CD4-positive, alpha-beta memory T cell (primary cell): ENCODE measurements at regions not wholly inside any gene's neighbourhood (a gene's known extent, or its start where the extent isn't known, plus 50 kb on each side); places are given as distances from the start of the nearest gene placed in this dataset.

Experiments
- CTCF ChIA-PET: fragments of 350-600 bp; sonication (Branson Sonifier 250); formaldehyde crosslinking; loops from one replicate; lab custom pipeline; 2021; ENCODE audit warnings: inconsistent platforms; ENCODE audit not compliant: partially characterized antibody; lab: Charles Lee
- POLR2A ChIA-PET: fragments of 350-600 bp; sonication (Branson Sonifier 250); formaldehyde crosslinking; loops from one replicate; lab custom pipeline; 2021; ENCODE audit not compliant: partially characterized antibody; lab: Charles Lee
- DNase-seq, 5 donors: peaks; one replicate each; pipeline versions ENCODE4 v3.0.0 to v3.0.0-alpha.2; 2020 to 2022; ENCODE audit warnings: mixed read lengths in 1 of 5
- H3K27ac ChIP-seq: one replicate; pipeline ENCODE4 v1.7.0; 2013; ENCODE audit warnings: low read depth, low read length
- H3K27me3 ChIP-seq: 2 replicates; pipeline ENCODE4 v1.7.0; 2013; ENCODE audit warnings: mild to moderate bottlenecking, low read length, moderate library complexity; ENCODE audit not compliant: insufficient read depth
- H3K36me3 ChIP-seq: 2 replicates; pipeline ENCODE4 v1.7.0; 2013; ENCODE audit warnings: mild to moderate bottlenecking, low read length, moderate library complexity; ENCODE audit not compliant: insufficient read depth
- H3K4me1 ChIP-seq: 2 replicates; pipeline ENCODE4 v1.7.0; 2013; ENCODE audit warnings: mild to moderate bottlenecking, low read length, moderate library complexity; ENCODE audit not compliant: insufficient read depth
- H3K4me3 ChIP-seq, 2 donors: one replicate each; pipeline ENCODE4 v1.7.0; 2013; ENCODE audit warnings: low read length in 2 of 2, mild to moderate bottlenecking in 1 of 2
- H3K9me3 ChIP-seq, 2 donors: one replicate each; pipeline ENCODE4 v1.7.0; 2013; ENCODE audit warnings: low read length in 2 of 2, control low read depth in 1 of 2; ENCODE audit not compliant: control insufficient read depth in 1 of 2
- H3K27ac Mint-ChIP-seq, 7 donors: one replicate each; pipeline ENCODE4 v1.8.0; 2020 to 2021; ENCODE audit warnings: mixed read lengths in 7 of 7, mild to moderate bottlenecking in 6 of 7, inconsistent platforms in 3 of 7, moderate library complexity in 3 of 7
- H3K27me3 Mint-ChIP-seq, 2 donors: one replicate each; pipeline ENCODE4 v1.8.0; 2020 to 2021; ENCODE audit warnings: mixed read lengths in 2 of 2
- H3K36me3 Mint-ChIP-seq, 2 donors: one replicate each; pipeline ENCODE4 v1.8.0; 2020 to 2021; ENCODE audit warnings: mixed read lengths in 2 of 2, inconsistent platforms in 1 of 2, mild to moderate bottlenecking in 1 of 2
- H3K4me1 Mint-ChIP-seq, 4 donors: one replicate each; pipeline ENCODE4 v1.8.0; 2020 to 2021; ENCODE audit warnings: mixed read lengths in 4 of 4, mild to moderate bottlenecking in 1 of 4
- H3K4me3 Mint-ChIP-seq, 8 donors: one replicate each; pipeline ENCODE4 v1.8.0; 2020 to 2021; ENCODE audit warnings: mixed read lengths in 8 of 8, mild to moderate bottlenecking in 7 of 8, moderate library complexity in 6 of 8, inconsistent platforms in 3 of 8
- H3K9me3 Mint-ChIP-seq, 8 donors: one replicate each; pipeline ENCODE4 v1.8.0; 2020 to 2021; ENCODE audit warnings: mixed read lengths in 8 of 8, mild to moderate bottlenecking in 5 of 8, inconsistent platforms in 3 of 8, moderate library complexity in 1 of 8
- intact Hi-C: fragments of 100-400 bp; cut with micrococcal nuclease; formaldehyde crosslinking; loops from one replicate; pipeline ENCODE4 v1.15.1; 2023

DNA sequence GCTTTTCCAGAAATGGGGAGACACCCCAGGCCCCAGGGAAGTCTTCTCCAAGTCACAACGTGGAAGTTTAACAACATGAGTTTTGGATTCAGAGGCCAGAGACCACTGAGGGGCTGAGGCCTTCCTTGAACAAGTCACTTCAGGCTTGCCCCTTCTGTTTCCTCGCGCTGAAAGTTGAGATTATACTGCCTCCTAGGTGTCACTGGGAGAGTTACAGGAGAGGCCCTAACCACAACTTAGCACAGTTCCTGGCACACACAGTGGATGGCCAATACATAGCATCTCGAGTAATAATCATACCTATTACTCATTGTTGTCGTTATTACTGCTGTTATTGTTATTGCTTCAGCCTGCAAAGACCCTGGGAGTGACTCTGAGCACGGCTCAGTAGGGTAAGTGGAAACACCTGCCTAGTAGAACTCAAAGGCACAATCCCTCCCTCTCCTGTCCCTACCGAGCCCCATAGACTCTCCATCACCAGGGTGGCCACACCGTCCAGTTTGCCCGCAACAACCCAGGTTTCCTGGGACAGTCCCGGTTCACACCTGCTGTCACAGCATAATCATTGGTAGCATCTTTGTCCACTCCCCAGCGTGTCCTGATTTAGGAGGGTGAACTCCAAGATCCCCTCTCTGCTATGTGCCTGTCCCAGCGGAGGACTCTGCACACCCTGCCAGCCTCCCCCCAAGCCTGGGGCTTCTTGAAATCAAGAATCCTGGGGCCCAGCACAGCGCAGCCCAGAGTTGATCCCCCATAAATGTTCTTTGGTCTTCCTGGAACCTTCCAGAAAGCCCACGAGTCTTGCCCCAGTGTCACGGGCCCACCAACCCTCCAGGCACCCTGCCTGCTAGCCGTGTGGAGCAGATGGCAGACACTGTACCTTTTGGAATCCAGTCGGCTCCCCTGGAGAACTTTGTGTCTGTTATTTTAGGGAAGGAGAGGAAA lies 85.0 kb downstream of the SYNE3 start:
- H3K36me3 ChIP-seq, result peaks cover 54% of the 10 kb centered on the region
- DNase-seq, result no peak
- no peaks in the 10 kb centered on the region for H3K9me3 Mint-ChIP-seq
- intact Hi-C loops, result no loop called here
- H3K27ac Mint-ChIP-seq, result peak overlapping the region in 1 of 7 donors; percentile 70
- POLR2A ChIA-PET, result no interaction called here
- CTCF ChIA-PET, result interaction anchor here (1.0 to 1.8 kb wide), 6 partner anchors 9 to 528 kb away, joined by 3 to 6 read pairs (median 4); no protein-coding TSS in a partner anchor
- no peak overlapping the region for H3K4me3 Mint-ChIP-seq
- peaks cover 0 to 2% (median under 1%) of the 10 kb centered on the region in 4 donors for H3K4me1 Mint-ChIP-seq
- no peak overlapping the region for H3K27ac ChIP-seq
- peaks cover 59 to 83% of the 10 kb centered on the region in 2 donors for H3K36me3 Mint-ChIP-seq
- H3K4me1 ChIP-seq, result no peaks in the 10 kb centered on the region
- no peak overlapping the region for H3K4me3 ChIP-seq
- no peaks in the 10 kb centered on the region for H3K9me3 ChIP-seq
- no peaks in the 10 kb centered on the region for H3K27me3 Mint-ChIP-seq
- H3K27me3 ChIP-seq, result no peaks in the 10 kb centered on the region

DNA sequence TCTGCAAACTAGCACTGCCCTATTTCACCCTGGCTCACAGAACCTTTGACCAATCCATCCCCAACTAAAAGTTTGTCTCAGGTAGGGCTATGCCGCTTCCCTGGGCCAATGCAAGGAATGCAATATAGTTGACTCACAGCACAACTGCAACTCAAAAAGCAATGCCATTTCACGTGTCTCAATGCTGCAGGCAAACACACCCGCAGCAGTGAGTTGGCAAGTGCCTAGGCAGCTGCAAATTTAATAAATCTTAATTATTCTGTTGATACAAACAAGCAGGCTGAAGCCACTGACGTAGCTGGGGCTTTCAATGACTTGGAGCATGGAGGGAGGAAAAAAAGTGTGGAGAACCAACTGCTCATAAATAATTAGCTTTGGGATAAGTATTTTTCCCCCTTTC lies 87.9 kb downstream of the SYNE3 start:
- ChIA-PET CTCF (interaction anchor here (1.0 to 5.6 kb wide), 6 partner anchors 14 to 345 kb away, joined by 3 to 47 read pairs (median 7); no protein-coding TSS in a partner anchor), POLR2A (interaction anchor here (1.3 kb wide), 1 partner anchor 95 kb away, joined by 4 read pairs; no protein-coding TSS in a partner anchor)
- Histone ChIP-seq H3K9me3 (no peaks in the 10 kb centered on the region), H3K27ac (no peak overlapping the region), H3K4me3 (no peak overlapping the region), H3K4me1 (no peaks in the 10 kb centered on the region), H3K36me3 (peaks cover 44% of the 10 kb centered on the region), H3K27me3 (no peaks in the 10 kb centered on the region)
- Mint-ChIP-seq H3K4me3 (no peak overlapping the region), H3K4me1 (peaks cover 0 to 2% (median under 1%) of the 10 kb centered on the region in 4 donors), H3K27me3 (no peaks in the 10 kb centered on the region), H3K9me3 (no peaks in the 10 kb centered on the region), H3K27ac (peak overlapping the region in 1 of 7 donors; percentile 55), H3K36me3 (peaks cover 47 to 76% of the 10 kb centered on the region in 2 donors)
- intact Hi-C loops, result no loop called here
- no peak for DNase-seq

DNA sequence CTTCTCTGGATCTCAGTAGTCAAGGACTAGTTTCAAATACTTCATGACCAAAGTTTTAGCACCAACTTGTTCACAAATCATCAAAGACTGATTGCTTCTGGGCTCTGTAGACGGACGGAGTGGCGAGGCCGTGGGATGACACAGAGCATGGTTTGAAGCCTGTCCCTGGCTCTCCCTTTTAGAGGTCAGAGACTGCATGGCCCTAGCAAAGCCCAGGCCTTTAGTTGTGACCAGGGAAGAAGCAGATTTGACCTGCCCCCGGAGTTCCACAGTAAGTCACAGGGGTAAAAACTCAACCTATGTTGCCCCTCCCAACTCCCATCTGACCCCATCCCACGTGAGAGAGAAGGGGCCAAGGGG lies 90.4 kb downstream of the SYNE3 start:
- H3K9me3 Mint-ChIP-seq, result no peaks in the 10 kb centered on the region
- H3K27me3 ChIP-seq, result no peaks in the 10 kb centered on the region
- ChIA-PET POLR2A (interaction anchor here (1.2 kb wide), 1 partner anchor 108 kb away, joined by 4 read pairs; no protein-coding TSS in a partner anchor), CTCF (interaction anchor here (0.7 to 5.6 kb wide), 11 partner anchors 9 to 348 kb away, joined by 3 to 47 read pairs (median 5); no protein-coding TSS in a partner anchor)
- H3K9me3 ChIP-seq, result no peaks in the 10 kb centered on the region
- no peak overlapping the region for H3K4me3 ChIP-seq
- no peak overlapping the region for H3K4me3 Mint-ChIP-seq
- DNase-seq, result no peak
- intact Hi-C loops, result no loop called here
- peaks cover 55 to 75% of the 10 kb centered on the region in 2 donors for H3K36me3 Mint-ChIP-seq
- peaks cover 0 to 2% (median under 1%) of the 10 kb centered on the region in 4 donors for H3K4me1 Mint-ChIP-seq
- peaks cover 30% of the 10 kb centered on the region for H3K36me3 ChIP-seq
- H3K27me3 Mint-ChIP-seq, result no peaks in the 10 kb centered on the region
- H3K27ac ChIP-seq, result no peak overlapping the region
- H3K4me1 ChIP-seq, result no peaks in the 10 kb centered on the region
- H3K27ac Mint-ChIP-seq, result peak overlapping the region in 1 of 7 donors; percentile 18

DNA sequence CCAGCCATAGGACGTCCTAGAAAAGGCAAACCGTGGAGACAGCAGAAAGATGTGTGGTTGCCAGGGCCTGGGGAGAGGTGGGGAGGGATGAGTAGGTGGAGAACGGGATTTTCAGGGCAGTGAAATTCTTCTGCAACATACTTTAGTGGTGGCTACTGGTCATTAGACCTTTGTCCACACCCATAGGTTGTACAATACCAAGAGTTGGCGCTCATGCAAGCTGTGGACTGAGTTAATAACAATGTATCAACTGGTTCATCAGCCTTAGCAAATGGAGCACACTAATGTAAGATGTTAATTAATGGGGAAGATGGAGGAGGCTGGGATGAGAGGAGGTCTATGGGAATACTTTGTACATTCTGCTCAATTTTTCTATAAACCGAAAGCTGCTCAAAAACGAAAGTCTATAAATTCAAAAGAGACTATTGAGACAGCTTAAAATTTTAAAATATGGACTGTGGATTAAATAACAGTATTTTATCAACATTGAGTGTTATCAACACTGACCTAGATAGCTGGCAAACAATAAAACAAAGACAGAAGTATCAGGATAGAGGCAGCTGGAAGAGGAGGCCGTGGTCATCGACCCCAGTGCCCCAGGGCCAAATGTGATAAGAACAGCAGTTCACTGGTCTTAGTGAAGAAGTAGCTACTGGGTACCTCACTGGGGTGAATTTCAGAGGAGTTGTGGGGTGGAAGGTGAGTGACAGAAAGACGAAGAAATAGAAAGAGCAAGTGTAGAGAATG lies 90.9 kb downstream of the SYNE3 start:
- CTCF ChIA-PET, result interaction anchor here (1.0 to 5.6 kb wide), 7 partner anchors 9 to 348 kb away, joined by 3 to 47 read pairs (median 9); no protein-coding TSS in a partner anchor
- no peaks in the 10 kb centered on the region for H3K27me3 Mint-ChIP-seq
- POLR2A ChIA-PET, result interaction anchor here (1.2 kb wide), 1 partner anchor 108 kb away, joined by 4 read pairs; no protein-coding TSS in a partner anchor
- no peaks in the 10 kb centered on the region for H3K9me3 Mint-ChIP-seq
- H3K4me3 Mint-ChIP-seq, result no peak overlapping the region
- Histone ChIP-seq H3K27me3 (no peaks in the 10 kb centered on the region), H3K9me3 (no peaks in the 10 kb centered on the region), H3K36me3 (peaks cover 26% of the 10 kb centered on the region), H3K27ac (no peak overlapping the region), H3K4me1 (no peaks in the 10 kb centered on the region), H3K4me3 (no peak overlapping the region)
- peaks cover 0 to 2% (median under 1%) of the 10 kb centered on the region in 4 donors for H3K4me1 Mint-ChIP-seq
- DNase-seq, result no peak
- H3K27ac Mint-ChIP-seq, result peak overlapping the region in 2 of 7 donors; percentile 0 to 18
- H3K36me3 Mint-ChIP-seq, result peaks cover 57 to 76% of the 10 kb centered on the region in 2 donors
- intact Hi-C loops, result no loop called here

DNA sequence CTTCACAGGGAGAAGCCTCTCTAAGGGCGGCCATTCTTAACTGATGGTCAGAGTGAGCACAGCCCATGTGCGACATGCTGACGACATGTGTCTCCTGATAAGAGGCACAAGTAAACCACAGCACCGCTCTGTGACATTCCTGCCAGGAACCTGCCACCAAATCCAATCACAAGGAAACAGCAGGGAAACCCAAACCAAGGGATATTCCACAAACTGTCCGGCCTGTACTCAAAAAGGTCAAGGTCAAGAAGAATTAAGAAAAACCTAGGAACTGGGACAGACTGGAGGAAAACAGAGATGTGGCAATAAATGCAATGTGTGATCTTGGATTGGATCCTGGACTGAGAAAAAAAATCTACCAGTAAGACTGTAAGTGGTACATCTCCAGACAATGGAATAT lies 91.9 kb downstream of the SYNE3 start:
- CTCF ChIA-PET, result interaction anchor here (5.6 kb wide), 1 partner anchor 103 kb away, joined by 47 read pairs; no protein-coding TSS in a partner anchor
- no peak overlapping the region for H3K27ac Mint-ChIP-seq

DNA sequence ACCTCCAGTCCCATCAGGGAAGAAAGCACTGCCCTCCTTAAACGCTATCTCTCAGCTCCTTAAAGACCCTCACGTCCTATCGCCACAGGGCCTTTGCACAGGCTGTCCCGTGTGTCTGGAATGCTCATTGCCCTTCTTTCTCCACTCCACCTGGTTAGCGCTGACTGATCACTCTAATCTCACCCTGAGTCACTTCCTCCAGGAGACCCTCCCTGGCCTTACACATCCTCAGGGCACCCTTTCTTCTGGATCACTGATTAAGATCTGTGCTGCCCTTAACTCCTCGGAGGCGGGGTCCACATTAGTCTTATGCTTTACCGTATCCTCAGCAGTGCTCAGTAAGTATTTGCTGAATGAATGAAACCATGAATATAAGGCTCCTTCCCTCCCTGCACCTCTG lies 94.7 kb downstream of the SYNE3 start:
- H3K36me3 ChIP-seq, result peaks cover 36% of the 10 kb centered on the region
- H3K4me3 Mint-ChIP-seq, result no peak overlapping the region
- H3K9me3 Mint-ChIP-seq, result no peaks in the 10 kb centered on the region
- no peak overlapping the region for H3K27ac ChIP-seq
- ChIA-PET POLR2A (interaction anchor here (0.6 kb wide), 1 partner anchor 106 kb away, joined by 3 read pairs; no protein-coding TSS in a partner anchor), CTCF (no interaction called here)
- H3K27me3 ChIP-seq, result no peaks in the 10 kb centered on the region
- no peaks in the 10 kb centered on the region for H3K4me1 ChIP-seq
- H3K36me3 Mint-ChIP-seq, result peaks cover 75% of the 10 kb centered on the region in 2 donors
- H3K4me3 ChIP-seq, result no peak overlapping the region
- H3K4me1 Mint-ChIP-seq, result peaks cover 0 to 3% (median under 1%) of the 10 kb centered on the region in 4 donors
- H3K27me3 Mint-ChIP-seq, result no peaks in the 10 kb centered on the region
- intact Hi-C loops, result no loop called here
- peak overlapping the region in 2 of 7 donors; percentile 32 to 85 for H3K27ac Mint-ChIP-seq
- no peaks in the 10 kb centered on the region for H3K9me3 ChIP-seq
- DNase-seq, result no peak

More for the DNA sequence above, 91.9 kb downstream of the SYNE3 start:
- Histone ChIP-seq H3K36me3 (peaks cover 32% of the 10 kb centered on the region), H3K9me3 (no peaks in the 10 kb centered on the region), H3K4me3 (no peak overlapping the region), H3K4me1 (no peaks in the 10 kb centered on the region), H3K27ac (no peak overlapping the region), H3K27me3 (no peaks in the 10 kb centered on the region)
- peaks cover 63 to 76% of the 10 kb centered on the region in 2 donors for H3K36me3 Mint-ChIP-seq
- H3K4me3 Mint-ChIP-seq, result no peak overlapping the region
- no peak for DNase-seq
- peaks cover 0 to 2% (median under 1%) of the 10 kb centered on the region in 4 donors for H3K4me1 Mint-ChIP-seq
- POLR2A ChIA-PET, result no interaction called here
- H3K9me3 Mint-ChIP-seq, result no peaks in the 10 kb centered on the region
- intact Hi-C loops, result no loop called here
- no peaks in the 10 kb centered on the region for H3K27me3 Mint-ChIP-seq
